ENCODE measurements at regions not wholly inside any gene's neighbourhood (a gene's known extent, or its start where the extent isn't known, plus 50 kb on each side); places are given as distances from the start of the nearest gene placed in this dataset.

DNA sequence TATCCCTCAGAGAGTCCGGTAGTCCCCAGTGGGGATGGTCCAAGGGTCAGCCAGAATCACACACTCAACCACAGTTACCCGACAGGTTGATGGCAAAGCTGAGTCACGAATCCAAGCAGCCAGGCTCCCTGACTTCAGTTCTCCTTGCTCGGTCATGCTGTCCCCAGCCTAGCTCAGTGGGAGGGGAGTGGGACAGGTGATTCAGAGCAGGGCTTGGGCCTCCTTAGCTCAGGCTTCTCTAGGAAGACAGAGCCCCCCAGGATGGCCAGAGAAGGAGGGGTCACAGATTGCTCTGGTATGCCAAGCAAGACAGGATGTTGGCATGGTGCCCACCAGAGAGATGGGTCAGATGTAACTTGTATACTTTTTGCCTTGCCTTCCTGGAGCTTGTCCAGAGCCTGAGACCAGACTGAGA lies 66.5 kb downstream of the EFNB1 start:
- no peaks in the 10 kb centered on the region for H3K9me3 ChIP-seq (ENCODE audit: control insufficient read depth, low read length, poor library complexity, severe bottlenecking)
- H3K27me3 Mint-ChIP-seq: no peaks in the 10 kb centered on the region
- H3K27ac Mint-ChIP-seq: no peak overlapping the region
- H3K4me3 Mint-ChIP-seq: peak overlapping the region; percentile 69
- H3K4me1 Mint-ChIP-seq: peaks cover 2% of the 10 kb centered on the region
- DNase-seq (no peak), ATAC-seq (no peak)
- H3K36me3 Mint-ChIP-seq (ENCODE audit: low read depth): no peaks in the 10 kb centered on the region

DNA sequence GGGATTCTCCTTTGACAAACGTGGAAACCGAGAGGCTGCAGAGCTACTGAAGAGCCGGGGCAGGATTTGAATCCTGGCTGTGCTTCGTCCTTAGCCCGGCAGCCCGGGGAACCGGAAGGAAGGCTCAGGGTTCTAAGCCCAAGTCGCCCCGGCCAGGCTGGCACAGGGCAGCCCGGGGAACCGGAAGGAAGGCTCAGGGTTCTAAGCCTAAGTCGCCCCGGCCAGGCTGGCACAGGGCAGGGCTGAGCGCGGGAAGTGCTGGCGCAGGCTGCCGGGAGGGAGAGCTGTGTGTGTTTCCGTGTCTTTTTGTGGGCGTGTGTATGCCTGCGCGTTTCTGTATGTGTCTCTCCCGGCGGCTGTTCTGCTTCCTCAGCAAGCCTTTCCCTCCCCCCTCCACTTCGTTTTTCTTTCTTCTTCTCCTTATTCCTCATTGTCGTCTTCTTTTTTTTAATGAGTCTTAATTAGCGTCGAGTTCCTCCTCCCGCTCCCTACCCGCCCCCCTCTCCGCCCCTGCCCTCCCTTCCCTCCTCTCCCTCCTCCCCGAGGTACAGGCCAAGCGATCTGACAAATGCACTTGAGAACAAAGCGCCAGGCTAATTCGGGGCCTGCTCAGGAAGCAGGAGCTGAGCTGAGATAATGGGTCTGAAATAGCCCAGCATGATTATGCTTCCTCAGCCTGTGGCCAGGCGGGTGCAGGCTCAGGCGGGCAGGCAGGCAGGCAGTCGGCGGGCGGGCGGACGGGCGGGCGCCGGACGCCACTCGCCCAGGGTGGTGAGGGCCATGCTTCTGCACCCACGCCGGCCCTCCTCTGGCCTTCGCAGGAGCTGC lies 65.9 kb downstream of the EFNB1 start:
- DNase-seq: no peak

DNA sequence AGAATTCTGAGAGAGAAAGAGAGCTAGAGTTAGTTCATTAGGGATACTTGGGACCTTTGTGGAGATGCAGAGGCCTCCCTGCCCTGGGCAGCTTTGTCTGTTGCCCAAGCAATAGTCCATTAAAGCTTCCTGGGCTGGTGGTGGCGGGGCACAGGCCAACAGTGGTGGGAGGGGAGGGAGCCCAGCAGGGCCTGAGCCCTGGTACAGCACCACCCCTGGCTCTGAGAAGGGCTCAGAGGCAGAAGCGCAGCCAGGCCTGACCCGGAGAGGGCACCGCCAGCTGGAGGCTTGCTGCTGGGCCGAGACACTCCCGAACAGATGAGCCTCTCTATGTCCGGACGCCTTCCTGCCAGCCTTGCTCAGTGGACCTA lies 65.3 kb downstream of the EFNB1 start:
- no peak overlapping the region for H3K4me3 Mint-ChIP-seq
- no peak for DNase-seq

More for the DNA sequence above, 65.9 kb downstream of the EFNB1 start:
- ATAC-seq: peak; percentile 64
- H3K27ac Mint-ChIP-seq: no peak overlapping the region
- no peaks in the 10 kb centered on the region for H3K9me3 ChIP-seq (ENCODE audit: control insufficient read depth, low read length, poor library complexity, severe bottlenecking)
- H3K4me1 Mint-ChIP-seq: peaks cover 2% of the 10 kb centered on the region
- peak overlapping the region; percentile 69 for H3K4me3 Mint-ChIP-seq
- no peaks in the 10 kb centered on the region for H3K36me3 Mint-ChIP-seq (ENCODE audit: low read depth)
- no peaks in the 10 kb centered on the region for H3K27me3 Mint-ChIP-seq

DNA sequence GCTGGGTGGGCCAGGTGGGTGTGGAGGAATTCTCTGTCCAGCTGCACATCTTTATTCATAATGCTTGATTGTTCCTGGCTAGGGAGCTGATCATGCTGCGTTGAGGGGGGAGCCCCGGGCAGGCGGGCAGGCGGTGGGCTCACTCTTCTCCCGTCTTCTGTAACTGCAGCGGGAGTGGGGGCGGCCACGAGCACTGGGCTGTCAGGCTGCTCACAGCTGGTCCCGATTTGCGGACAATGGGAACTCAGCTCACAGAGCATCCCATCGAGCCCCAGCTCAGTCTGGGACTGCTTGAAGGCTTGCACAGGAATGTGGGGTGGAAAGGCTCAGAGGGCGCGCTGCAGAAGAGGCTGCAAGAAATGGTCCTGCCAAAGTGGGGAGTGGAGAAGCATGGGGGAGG lies 63.8 kb downstream of the EFNB1 start:
- no peaks in the 10 kb centered on the region for H3K27me3 Mint-ChIP-seq
- H3K9me3 ChIP-seq (ENCODE audit: control insufficient read depth, low read length, poor library complexity, severe bottlenecking): no peaks in the 10 kb centered on the region
- ATAC-seq: no peak

More for the DNA sequence above, 65.3 kb downstream of the EFNB1 start:
- H3K4me1 Mint-ChIP-seq: peaks cover 2% of the 10 kb centered on the region
- no peaks in the 10 kb centered on the region for H3K36me3 Mint-ChIP-seq (ENCODE audit: low read depth)
- H3K27me3 Mint-ChIP-seq: no peaks in the 10 kb centered on the region
- ATAC-seq: no peak
- no peaks in the 10 kb centered on the region for H3K9me3 ChIP-seq (ENCODE audit: control insufficient read depth, low read length, poor library complexity, severe bottlenecking)
- no peak overlapping the region for H3K27ac Mint-ChIP-seq

DNA sequence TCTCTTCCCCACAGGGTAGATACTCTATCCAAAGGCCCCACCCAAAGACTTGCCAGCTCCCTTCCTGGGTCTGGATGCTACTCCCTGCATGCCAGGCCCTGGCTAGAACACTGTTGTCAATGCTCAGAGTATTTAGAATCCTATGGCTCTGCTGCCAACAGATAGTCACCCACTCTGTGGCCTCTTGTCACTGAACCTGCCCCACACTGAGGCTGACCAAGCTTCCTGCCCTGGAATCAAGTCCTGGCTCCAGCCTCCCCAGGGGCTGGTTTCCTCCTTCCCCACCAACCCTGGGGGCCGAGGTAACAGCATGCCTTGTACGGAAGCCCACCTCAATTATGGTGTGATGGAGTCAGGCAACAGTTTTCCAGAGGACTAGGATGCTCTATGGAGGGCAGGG lies 63.3 kb downstream of the EFNB1 start:
- H3K4me3 Mint-ChIP-seq: no peak overlapping the region
- ATAC-seq (no peak), DNase-seq (no peak)
- peaks cover 2% of the 10 kb centered on the region for H3K4me1 Mint-ChIP-seq
- H3K9me3 ChIP-seq (ENCODE audit: control insufficient read depth, low read length, poor library complexity, severe bottlenecking): no peaks in the 10 kb centered on the region
- H3K36me3 Mint-ChIP-seq (ENCODE audit: low read depth): no peaks in the 10 kb centered on the region
- no peaks in the 10 kb centered on the region for H3K27me3 Mint-ChIP-seq
- H3K27ac Mint-ChIP-seq: no peak overlapping the region

More for the DNA sequence above, 63.8 kb downstream of the EFNB1 start:
- H3K27ac Mint-ChIP-seq: no peak overlapping the region
- DNase-seq: no peak
- H3K4me3 Mint-ChIP-seq: no peak overlapping the region
- no peaks in the 10 kb centered on the region for H3K36me3 Mint-ChIP-seq (ENCODE audit: low read depth)
- H3K4me1 Mint-ChIP-seq: peaks cover 2% of the 10 kb centered on the region

Data from T-helper 17 cell (primary cell).